ENCODE measurements at regions not wholly inside any gene's neighbourhood (a gene's known extent, or its start where the extent isn't known, plus 50 kb on each side); places are given as distances from the start of the nearest gene placed in this dataset.

GRCh38 chr1:59243978-59244377 lies 52.9 kb upstream of the FGGY start:
- no peak for DNase-seq (ENCODE audit: low read depth)

- DNase-seq (ENCODE audit: low read depth) = no peak
These were observed 52.0 kb upstream of the FGGY start for GRCh38 chr1:59244891-59245290.

All from ELR (cell line).